NCI-H2171 treated with DMSO at 0.1 percent for 48 hours (cell line): ENCODE measurements at regions not wholly inside any gene's neighbourhood (a gene's known extent, or its start where the extent isn't known, plus 50 kb on each side); places are given as distances from the start of the nearest gene placed in this dataset.
"Not testable (repeated sequence)": the region's sequence is repeated elsewhere in the genome, so short reads cannot be mapped to it uniquely, and the experiment has no call there.

Experiments
- DNase-seq: peaks from one replicate; lab custom pipeline; 2025; lab: John Stamatoyannopoulos, UW

- DNase-seq, result no peak
Measured at GRCh38 chr6:100096341-100096740, 102.3 kb upstream of the MCHR2 start.

GRCh38 chr6:100093405-100093804 lies 99.4 kb upstream of the MCHR2 start:
- no peak for DNase-seq

GRCh38 chr6:100088009-100088408 lies 94.0 kb upstream of the MCHR2 start:
- DNase-seq, result no peak

GRCh38 chr6:100084991-100085364 lies 91.0 kb upstream of the MCHR2 start:
- no peak for DNase-seq

- DNase-seq, result no peak
Measured at GRCh38 chr6:100084316-100084990, 90.4 kb upstream of the MCHR2 start.

- DNase-seq, result peak; percentile 69
Measured at GRCh38 chr6:100078509-100078908, 84.5 kb upstream of the MCHR2 start.

- DNase-seq, result no peak
Measured at GRCh38 chr6:100065348-100065747, 71.3 kb upstream of the MCHR2 start.

GRCh38 chr6:100062621-100063020 lies 68.6 kb upstream of the MCHR2 start:
- DNase-seq, result no peak

- DNase-seq, result no peak
Measured at GRCh38 chr6:100057941-100058340, 63.9 kb upstream of the MCHR2 start.

GRCh38 chr6:100050550-100050949 lies 56.5 kb upstream of the MCHR2 start:
- DNase-seq, result no peak

GRCh38 chr6:100043961-100044360 lies 49.9 kb upstream of the MCHR2 start:
- not testable (repeated sequence) for DNase-seq
